ENCODE measurements at regions not wholly inside any gene's neighbourhood (a gene's known extent, or its start where the extent isn't known, plus 50 kb on each side); places are given as distances from the start of the nearest gene placed in this dataset.

DNA sequence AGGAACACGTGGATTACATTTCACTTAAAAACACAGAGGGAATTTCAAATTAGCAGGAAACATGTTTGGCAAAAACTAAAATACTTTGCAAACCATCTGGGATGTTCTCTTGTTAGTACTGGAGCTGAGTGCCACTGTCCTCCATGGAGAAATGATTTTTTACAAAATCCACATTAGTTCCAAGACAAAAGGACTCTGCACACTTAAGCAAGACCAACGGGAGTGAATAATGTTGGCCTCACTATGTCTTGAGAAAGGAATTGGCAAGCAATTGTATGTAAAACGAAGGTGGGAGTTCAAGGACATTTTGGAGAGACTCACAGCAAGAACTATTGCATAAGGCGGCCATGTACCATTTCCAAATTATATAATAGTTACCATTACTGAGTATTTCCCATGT, 547.5 kb downstream of the EBF1 start:
- intact Hi-C loops (cut with DNase I; ENCODE audit: low total_unique reads) = loop anchor here (5.0 to 10.0 kb wide), 2 partner anchors 65 to 87 kb away; no protein-coding TSS in a partner anchor

GRCh38 chr5:158549311-158549710, 550.4 kb downstream of the EBF1 start:
- Histone ChIP-seq H3K4me3 (no peak overlapping the region), H3K36me3 (no peaks in the 10 kb centered on the region), H3K27me3 (no peaks in the 10 kb centered on the region), H3K4me1 (no peaks in the 10 kb centered on the region), H3K27ac (no peak overlapping the region), H3K9me3 (no peaks in the 10 kb centered on the region)
- TF ChIP-seq POLR2A (IDR thresholded peaks at IDR 0.05) = no peak
- TF ChIP-seq, protein P1, sequence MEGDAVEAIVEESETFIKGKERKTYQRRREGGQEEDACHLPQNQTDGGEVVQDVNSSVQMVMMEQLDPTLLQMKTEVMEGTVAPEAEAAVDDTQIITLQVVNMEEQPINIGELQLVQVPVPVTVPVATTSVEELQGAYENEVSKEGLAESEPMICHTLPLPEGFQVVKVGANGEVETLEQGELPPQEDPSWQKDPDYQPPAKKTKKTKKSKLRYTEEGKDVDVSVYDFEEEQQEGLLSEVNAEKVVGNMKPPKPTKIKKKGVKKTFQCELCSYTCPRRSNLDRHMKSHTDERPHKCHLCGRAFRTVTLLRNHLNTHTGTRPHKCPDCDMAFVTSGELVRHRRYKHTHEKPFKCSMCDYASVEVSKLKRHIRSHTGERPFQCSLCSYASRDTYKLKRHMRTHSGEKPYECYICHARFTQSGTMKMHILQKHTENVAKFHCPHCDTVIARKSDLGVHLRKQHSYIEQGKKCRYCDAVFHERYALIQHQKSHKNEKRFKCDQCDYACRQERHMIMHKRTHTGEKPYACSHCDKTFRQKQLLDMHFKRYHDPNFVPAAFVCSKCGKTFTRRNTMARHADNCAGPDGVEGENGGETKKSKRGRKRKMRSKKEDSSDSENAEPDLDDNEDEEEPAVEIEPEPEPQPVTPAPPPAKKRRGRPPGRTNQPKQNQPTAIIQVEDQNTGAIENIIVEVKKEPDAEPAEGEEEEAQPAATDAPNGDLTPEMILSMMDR (IDR thresholded peaks at IDR 0.05 in 4 of 5, conservative IDR thresholded peaks at IDR 0.05 in 1 of 5) = no peak
- no peak for ATAC-seq
- intact Hi-C loops (cut with DNase I; ENCODE audit: low total_unique reads) = no loop called here
- DNase-seq = no peak
- in situ Hi-C loops (cut with MboI; ENCODE audit: low sequenced_read_pairs in 4 of 4) = no loop called here

More for the DNA sequence above, 547.5 kb downstream of the EBF1 start:
- Histone ChIP-seq H3K27me3 (no peaks in the 10 kb centered on the region), H3K9me3 (no peaks in the 10 kb centered on the region), H3K36me3 (no peaks in the 10 kb centered on the region), H3K4me3 (no peak overlapping the region), H3K27ac (peak overlapping the region in 1 of 4 donors; percentile 61), H3K4me1 (no peaks in the 10 kb centered on the region)
- in situ Hi-C loops (cut with MboI; ENCODE audit: low sequenced_read_pairs in 4 of 4) = loop anchor here in 1 of 4 donors (25.0 kb wide), 1 partner anchor 560 kb away; no protein-coding TSS in a partner anchor
- TF ChIP-seq POLR2A (IDR thresholded peaks at IDR 0.05) = no peak
- TF ChIP-seq, protein P1 (IDR thresholded peaks at IDR 0.05 in 4 of 5, conservative IDR thresholded peaks at IDR 0.05 in 1 of 5) = no peak
- peak; percentile 7 to 13 for DNase-seq
- ATAC-seq = peak; percentile 65 to 84

DNA sequence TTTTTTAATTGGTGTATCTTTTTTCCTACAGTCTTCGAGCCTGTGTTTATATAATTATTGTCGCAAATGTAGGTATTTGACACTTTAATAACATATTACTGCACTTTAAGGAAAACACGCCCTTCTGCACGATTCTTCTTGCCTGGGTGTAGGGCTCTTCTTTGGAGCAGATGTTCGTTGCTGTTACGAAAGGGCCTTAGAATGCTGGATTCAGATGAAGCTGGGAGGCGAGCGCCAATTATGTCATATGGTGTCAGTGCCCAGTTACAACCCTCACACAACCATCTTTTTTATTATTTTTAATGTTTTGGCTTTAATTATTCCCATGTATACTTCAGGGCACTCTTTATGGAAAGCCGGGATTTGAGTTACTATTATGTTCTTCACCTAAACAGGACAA, 553.0 kb downstream of the EBF1 start:
- Histone ChIP-seq H3K27ac (peak overlapping the region in 2 of 4 donors; percentile 16 to 34), H3K36me3 (no peaks in the 10 kb centered on the region), H3K27me3 (no peaks in the 10 kb centered on the region), H3K9me3 (no peaks in the 10 kb centered on the region), H3K4me3 (no peak overlapping the region), H3K4me1 (no peaks in the 10 kb centered on the region)
- intact Hi-C loops (cut with DNase I; ENCODE audit: low total_unique reads) = no loop called here
- TF ChIP-seq, protein P1 (IDR thresholded peaks at IDR 0.05 in 4 of 5, conservative IDR thresholded peaks at IDR 0.05 in 1 of 5) = no peak
- no peak for TF ChIP-seq POLR2A (IDR thresholded peaks at IDR 0.05)
- in situ Hi-C loops (cut with MboI; ENCODE audit: low sequenced_read_pairs in 4 of 4) = no loop called here
- peak in 1 of 2 donors; percentile 43 for DNase-seq
- peak in 1 of 2 donors; percentile 64 for ATAC-seq

GRCh38 chr5:158545949-158546530, 553.7 kb downstream of the EBF1 start:
- intact Hi-C loops (cut with DNase I; ENCODE audit: low total_unique reads) (no loop called here), in situ Hi-C loops (cut with MboI; ENCODE audit: low sequenced_read_pairs in 4 of 4) (no loop called here)
- no peak for ATAC-seq
- Histone ChIP-seq H3K9me3 (no peaks in the 10 kb centered on the region), H3K27ac (peak overlapping the region; percentile 10 to 21 (median 15)), H3K27me3 (no peaks in the 10 kb centered on the region), H3K4me1 (no peaks in the 10 kb centered on the region), H3K4me3 (no peak overlapping the region), H3K36me3 (no peaks in the 10 kb centered on the region)
- DNase-seq = no peak
- TF ChIP-seq POLR2A (IDR thresholded peaks at IDR 0.05) = no peak
- TF ChIP-seq, protein P1 (IDR thresholded peaks at IDR 0.05 in 4 of 5, conservative IDR thresholded peaks at IDR 0.05 in 1 of 5) = no peak

Data from gastrocnemius medialis (tissue), 4 donors.